T-helper 2 cell treated with Interferon-gamma antibody and Interleukin-4, amounts not matched to agents 5 μg/mL and 100 μg/mL, for 36 hours (primary cell): ENCODE measurements at regions not wholly inside any gene's neighbourhood (a gene's known extent, or its start where the extent isn't known, plus 50 kb on each side); places are given as distances from the start of the nearest gene placed in this dataset.
"Not testable (repeated sequence)": the region's sequence is repeated elsewhere in the genome, so short reads cannot be mapped to it uniquely, and the experiment has no call there.

ENCODE experiments used
- DNase-seq: peaks from one replicate; pipeline ENCODE4 v3.0.0; 2021; ENCODE audit warnings: low spot score
- H3K27ac Mint-ChIP-seq: one replicate; pipeline ENCODE4 v1.8.0; 2021; ENCODE audit warnings: mild to moderate bottlenecking, mixed read lengths
- H3K27me3 Mint-ChIP-seq: one replicate; pipeline ENCODE4 v1.8.0; 2021; ENCODE audit warnings: low read depth, mixed read lengths
- H3K36me3 Mint-ChIP-seq: one replicate; pipeline ENCODE4 v1.8.0; 2021; ENCODE audit warnings: low read depth, mixed read lengths
- H3K4me1 Mint-ChIP-seq: one replicate; pipeline ENCODE4 v1.8.0; 2021; ENCODE audit warnings: low read depth, mixed read lengths
- H3K4me3 Mint-ChIP-seq: one replicate; pipeline ENCODE4 v1.8.0; 2022; ENCODE audit warnings: mild to moderate bottlenecking, moderate library complexity, mixed read lengths
- H3K9me3 Mint-ChIP-seq: one replicate; pipeline ENCODE4 v1.8.0; 2021; ENCODE audit warnings: mixed read lengths

GRCh38 chr3:89533275-89533674, 425.9 kb downstream of the EPHA3 start:
- no peaks in the 10 kb centered on the region for H3K4me1 Mint-ChIP-seq

GRCh38 chr3:89554587-89554986, 447.2 kb downstream of the EPHA3 start:
- H3K4me1 Mint-ChIP-seq, H3K36me3 Mint-ChIP-seq, H3K27me3 Mint-ChIP-seq, H3K4me3 Mint-ChIP-seq, H3K27ac Mint-ChIP-seq, DNase-seq: not testable (repeated sequence)
- H3K9me3 Mint-ChIP-seq, result peaks cover 38% of the 10 kb centered on the region

More at GRCh38 chr3:89533275-89533674, 425.9 kb downstream of the EPHA3 start:
- no peak overlapping the region for H3K27ac Mint-ChIP-seq
- no peak for DNase-seq
- peaks cover 16% of the 10 kb centered on the region for H3K9me3 Mint-ChIP-seq
- H3K36me3 Mint-ChIP-seq, result no peaks in the 10 kb centered on the region
- no peak overlapping the region for H3K4me3 Mint-ChIP-seq
- H3K27me3 Mint-ChIP-seq, result no peaks in the 10 kb centered on the region

GRCh38 chr3:89558711-89559110, 451.3 kb downstream of the EPHA3 start:
- no peaks in the 10 kb centered on the region for H3K27me3 Mint-ChIP-seq
- no peak overlapping the region for H3K4me3 Mint-ChIP-seq
- H3K36me3 Mint-ChIP-seq, result no peaks in the 10 kb centered on the region
- no peak for DNase-seq
- peaks cover 63% of the 10 kb centered on the region for H3K9me3 Mint-ChIP-seq
- no peak overlapping the region for H3K27ac Mint-ChIP-seq
- no peaks in the 10 kb centered on the region for H3K4me1 Mint-ChIP-seq

- H3K9me3 Mint-ChIP-seq, result peaks cover 68% of the 10 kb centered on the region
- H3K4me1 Mint-ChIP-seq, result no peaks in the 10 kb centered on the region
Observed at GRCh38 chr3:89560568-89560967, 453.1 kb downstream of the EPHA3 start.

GRCh38 chr3:89562373-89562772, 455.0 kb downstream of the EPHA3 start:
- no peak for DNase-seq
- H3K27ac Mint-ChIP-seq, result no peak overlapping the region
- peaks cover 75% of the 10 kb centered on the region for H3K9me3 Mint-ChIP-seq
- no peaks in the 10 kb centered on the region for H3K27me3 Mint-ChIP-seq
- no peak overlapping the region for H3K4me3 Mint-ChIP-seq
- no peaks in the 10 kb centered on the region for H3K36me3 Mint-ChIP-seq
- no peaks in the 10 kb centered on the region for H3K4me1 Mint-ChIP-seq

More at GRCh38 chr3:89560568-89560967, 453.1 kb downstream of the EPHA3 start:
- Mint-ChIP-seq H3K36me3 (no peaks in the 10 kb centered on the region), H3K27me3 (no peaks in the 10 kb centered on the region), H3K27ac (no peak overlapping the region), H3K4me3 (no peak overlapping the region)
- DNase-seq, result no peak

GRCh38 chr3:89565098-89565497, 457.7 kb downstream of the EPHA3 start:
- Mint-ChIP-seq H3K27ac (no peak overlapping the region), H3K4me3 (no peak overlapping the region), H3K27me3 (no peaks in the 10 kb centered on the region), H3K36me3 (no peaks in the 10 kb centered on the region), H3K9me3 (peaks cover 68% of the 10 kb centered on the region), H3K4me1 (no peaks in the 10 kb centered on the region)
- DNase-seq, result no peak

- no peaks in the 10 kb centered on the region for H3K27me3 Mint-ChIP-seq
- no peak for DNase-seq
- H3K27ac Mint-ChIP-seq, result no peak overlapping the region
- H3K36me3 Mint-ChIP-seq, result no peaks in the 10 kb centered on the region
- no peak overlapping the region for H3K4me3 Mint-ChIP-seq
- H3K9me3 Mint-ChIP-seq, result peaks cover 26% of the 10 kb centered on the region
- no peaks in the 10 kb centered on the region for H3K4me1 Mint-ChIP-seq
Observed at GRCh38 chr3:89570465-89570864, 463.0 kb downstream of the EPHA3 start.

- H3K27ac Mint-ChIP-seq, result no peak overlapping the region
- no peaks in the 10 kb centered on the region for H3K4me1 Mint-ChIP-seq
- no peak overlapping the region for H3K4me3 Mint-ChIP-seq
- peaks cover 18% of the 10 kb centered on the region for H3K9me3 Mint-ChIP-seq
- no peaks in the 10 kb centered on the region for H3K36me3 Mint-ChIP-seq
- no peak for DNase-seq
- H3K27me3 Mint-ChIP-seq, result no peaks in the 10 kb centered on the region
Observed at GRCh38 chr3:89571298-89571697, 463.9 kb downstream of the EPHA3 start.

- no peak for DNase-seq
- no peak overlapping the region for H3K27ac Mint-ChIP-seq
- H3K36me3 Mint-ChIP-seq, result no peaks in the 10 kb centered on the region
- peaks cover 14% of the 10 kb centered on the region for H3K9me3 Mint-ChIP-seq
- H3K4me1 Mint-ChIP-seq, result no peaks in the 10 kb centered on the region
- no peaks in the 10 kb centered on the region for H3K27me3 Mint-ChIP-seq
- H3K4me3 Mint-ChIP-seq, result no peak overlapping the region
Observed at GRCh38 chr3:89571707-89572106, 464.3 kb downstream of the EPHA3 start.

- no peak for DNase-seq
- no peaks in the 10 kb centered on the region for H3K4me1 Mint-ChIP-seq
- H3K27me3 Mint-ChIP-seq, result no peaks in the 10 kb centered on the region
- no peaks in the 10 kb centered on the region for H3K36me3 Mint-ChIP-seq
- no peak overlapping the region for H3K27ac Mint-ChIP-seq
- no peak overlapping the region for H3K4me3 Mint-ChIP-seq
- peaks cover 8% of the 10 kb centered on the region for H3K9me3 Mint-ChIP-seq
Observed at GRCh38 chr3:89572261-89572660, 464.8 kb downstream of the EPHA3 start.

GRCh38 chr3:89576417-89576816, 469.0 kb downstream of the EPHA3 start:
- Mint-ChIP-seq H3K4me3 (no peak overlapping the region), H3K27ac (no peak overlapping the region), H3K4me1 (no peaks in the 10 kb centered on the region), H3K9me3 (peaks cover 8% of the 10 kb centered on the region), H3K27me3 (no peaks in the 10 kb centered on the region), H3K36me3 (no peaks in the 10 kb centered on the region)
- DNase-seq, result no peak

- H3K27ac Mint-ChIP-seq, result no peak overlapping the region
- H3K36me3 Mint-ChIP-seq, result no peaks in the 10 kb centered on the region
- H3K4me1 Mint-ChIP-seq, result no peaks in the 10 kb centered on the region
- H3K4me3 Mint-ChIP-seq, result no peak overlapping the region
- H3K27me3 Mint-ChIP-seq, result no peaks in the 10 kb centered on the region
- DNase-seq, result no peak
- H3K9me3 Mint-ChIP-seq, result peaks cover 8% of the 10 kb centered on the region
Observed at GRCh38 chr3:89577637-89578530, 470.5 kb downstream of the EPHA3 start.

- no peak for DNase-seq
- Mint-ChIP-seq H3K4me3 (no peak overlapping the region), H3K27me3 (no peaks in the 10 kb centered on the region), H3K36me3 (no peaks in the 10 kb centered on the region), H3K9me3 (peaks cover 8% of the 10 kb centered on the region), H3K27ac (no peak overlapping the region), H3K4me1 (no peaks in the 10 kb centered on the region)
Observed at GRCh38 chr3:89580859-89581258, 473.4 kb downstream of the EPHA3 start.

- H3K4me3 Mint-ChIP-seq, result no peak overlapping the region
- H3K27me3 Mint-ChIP-seq, result no peaks in the 10 kb centered on the region
- H3K9me3 Mint-ChIP-seq, result peaks cover 22% of the 10 kb centered on the region
- no peak for DNase-seq
- H3K36me3 Mint-ChIP-seq, result no peaks in the 10 kb centered on the region
- H3K4me1 Mint-ChIP-seq, result no peaks in the 10 kb centered on the region
- no peak overlapping the region for H3K27ac Mint-ChIP-seq
Observed at GRCh38 chr3:89584398-89584797, 477.0 kb downstream of the EPHA3 start.

GRCh38 chr3:89586256-89586655, 478.8 kb downstream of the EPHA3 start:
- no peak for DNase-seq
- H3K4me3 Mint-ChIP-seq, result no peak overlapping the region
- H3K27me3 Mint-ChIP-seq, result no peaks in the 10 kb centered on the region
- no peak overlapping the region for H3K27ac Mint-ChIP-seq
- no peaks in the 10 kb centered on the region for H3K36me3 Mint-ChIP-seq
- no peaks in the 10 kb centered on the region for H3K4me1 Mint-ChIP-seq
- H3K9me3 Mint-ChIP-seq, result peaks cover 27% of the 10 kb centered on the region
